HG03342 (cell line): ENCODE measurements at regions not wholly inside any gene's neighbourhood (a gene's known extent, or its start where the extent isn't known, plus 50 kb on each side); places are given as distances from the start of the nearest gene placed in this dataset.
"Not testable (repeated sequence)": the region's sequence is repeated elsewhere in the genome, so short reads cannot be mapped to it uniquely, and the experiment has no call there.

Experiments used
- ATAC-seq: cut with Tn5 transposase; IDR thresholded peaks from one replicate; pipeline ENCODE4 v1.9.1; 2021; ENCODE audit warnings: mild to moderate bottlenecking, moderate library complexity; ENCODE audit not compliant: unreplicated experiment

DNA sequence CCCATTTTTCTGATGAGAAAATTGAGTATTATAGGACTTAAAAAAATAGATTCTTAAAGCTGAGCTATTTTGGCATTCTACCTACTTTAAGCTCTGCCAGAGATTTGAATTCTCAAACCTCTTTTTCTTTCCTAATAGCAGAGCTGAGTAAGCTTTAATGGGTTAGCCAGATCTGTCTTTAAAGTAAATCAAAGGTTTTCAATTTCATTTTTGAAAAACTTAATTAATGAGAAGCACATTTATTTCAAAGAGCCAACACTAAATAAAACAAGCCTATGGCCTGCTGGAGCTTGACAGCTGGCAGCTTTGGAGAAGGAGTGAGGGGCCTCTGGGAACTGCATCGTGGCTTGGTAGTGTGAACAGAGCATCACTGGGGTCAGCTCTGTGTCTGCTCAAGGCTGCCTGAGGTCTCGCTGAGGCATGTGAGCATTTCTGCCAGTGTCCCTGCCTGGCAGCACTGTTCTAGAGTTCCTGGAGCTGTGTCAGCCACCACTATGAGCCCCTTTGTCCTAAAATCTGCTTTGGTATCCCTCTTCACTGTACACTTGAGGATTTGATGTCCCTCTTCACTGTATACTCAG lies 50.4 kb upstream of the PRSS23 start:
- ATAC-seq: no peak

DNA sequence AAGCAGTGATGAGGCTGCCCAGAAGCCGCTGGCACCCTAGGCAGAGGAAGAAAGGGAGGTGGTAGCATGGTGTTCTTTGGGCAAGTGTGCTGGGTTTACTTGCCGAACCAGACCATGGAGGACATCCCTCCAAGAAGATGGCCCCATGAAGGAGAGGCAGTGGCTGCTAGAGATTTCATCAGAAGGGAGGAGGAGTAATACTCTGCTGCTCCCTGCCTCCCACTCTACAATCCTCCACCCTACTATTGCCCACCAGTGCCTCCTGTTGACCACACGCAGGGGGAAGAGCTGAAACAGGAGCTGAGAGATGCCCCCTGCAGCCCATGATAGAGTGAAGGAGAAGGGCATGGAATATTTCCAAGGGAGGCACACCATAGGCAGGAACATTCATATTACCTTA lies 51.0 kb upstream of the PRSS23 start:
- no peak for ATAC-seq

DNA sequence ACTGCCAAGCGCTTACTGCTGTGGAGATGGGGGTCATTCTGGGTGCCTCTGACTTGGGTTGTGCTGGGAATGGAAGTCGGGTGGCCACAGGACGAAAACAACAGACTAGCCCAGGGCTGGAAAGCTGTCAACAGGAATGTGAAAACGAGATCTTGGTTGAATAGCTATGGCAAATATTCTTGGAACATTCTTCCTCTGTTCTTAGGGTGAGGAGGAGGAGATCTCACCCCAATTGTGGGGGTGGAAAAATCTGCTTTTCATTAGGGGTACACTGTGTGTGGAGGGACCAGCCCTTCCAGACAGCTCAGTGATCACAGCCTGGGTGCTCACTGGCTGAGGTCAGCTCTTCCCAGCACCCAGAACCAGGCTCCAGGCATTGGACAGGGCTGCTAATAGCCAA lies 52.0 kb upstream of the PRSS23 start:
- no peak for ATAC-seq

DNA sequence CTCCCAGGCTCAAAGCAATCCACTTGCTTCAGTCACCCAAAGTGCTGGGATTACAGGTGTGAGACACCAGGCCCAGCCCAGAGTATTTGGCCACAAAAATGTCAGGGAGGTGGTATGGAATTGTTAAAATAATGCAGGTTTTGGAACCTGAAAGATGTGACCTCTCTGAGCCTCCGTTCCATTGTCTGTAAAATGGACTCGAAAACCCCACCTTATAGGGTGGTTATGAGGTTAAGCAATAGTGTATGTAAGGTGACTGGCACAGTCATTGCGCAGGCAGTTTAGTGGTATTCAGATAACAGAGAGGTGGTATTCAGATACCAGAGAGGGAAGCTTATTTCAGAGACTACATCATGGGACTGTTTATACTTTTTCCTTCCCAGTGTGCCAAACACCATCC lies 52.5 kb upstream of the PRSS23 start:
- no peak for ATAC-seq

DNA sequence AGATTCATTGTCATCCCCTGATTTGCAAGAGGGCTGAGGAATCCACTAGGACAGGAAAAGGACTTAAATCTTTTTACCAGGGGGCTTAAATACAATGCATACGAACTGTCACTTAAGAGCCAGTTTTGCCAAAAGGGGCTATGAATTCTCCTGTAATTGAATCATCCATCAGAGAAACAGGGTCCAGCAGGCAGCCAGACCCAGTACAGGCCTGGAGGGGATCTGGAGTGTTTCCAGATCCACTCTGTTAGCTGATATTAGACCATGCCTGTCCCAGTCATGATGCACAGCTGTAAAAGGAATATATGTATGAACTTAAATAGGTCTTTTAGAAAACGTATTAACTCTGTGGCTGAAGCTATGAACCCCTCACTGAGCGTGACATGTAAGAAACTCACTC lies 53.8 kb upstream of the PRSS23 start:
- ATAC-seq: no peak

DNA sequence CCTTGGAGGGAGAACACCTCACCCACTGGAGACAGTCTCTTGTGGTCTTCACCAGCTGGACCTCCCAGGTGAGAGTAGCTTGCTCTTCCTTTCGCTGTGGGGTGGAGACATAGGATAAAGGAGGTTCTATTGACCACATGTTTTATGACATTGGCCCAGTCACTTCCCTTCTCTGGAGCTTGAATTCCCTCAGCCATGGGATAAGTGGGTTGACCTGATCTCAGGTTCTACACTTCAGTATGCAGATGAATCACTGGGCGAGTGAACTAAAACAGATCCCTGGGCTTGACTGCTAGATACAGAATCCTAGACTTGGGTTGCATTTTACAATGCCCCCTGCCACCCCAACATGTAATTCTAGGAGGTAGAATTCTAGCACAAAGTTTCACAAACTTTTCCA lies 54.8 kb upstream of the PRSS23 start:
- ATAC-seq: no peak

DNA sequence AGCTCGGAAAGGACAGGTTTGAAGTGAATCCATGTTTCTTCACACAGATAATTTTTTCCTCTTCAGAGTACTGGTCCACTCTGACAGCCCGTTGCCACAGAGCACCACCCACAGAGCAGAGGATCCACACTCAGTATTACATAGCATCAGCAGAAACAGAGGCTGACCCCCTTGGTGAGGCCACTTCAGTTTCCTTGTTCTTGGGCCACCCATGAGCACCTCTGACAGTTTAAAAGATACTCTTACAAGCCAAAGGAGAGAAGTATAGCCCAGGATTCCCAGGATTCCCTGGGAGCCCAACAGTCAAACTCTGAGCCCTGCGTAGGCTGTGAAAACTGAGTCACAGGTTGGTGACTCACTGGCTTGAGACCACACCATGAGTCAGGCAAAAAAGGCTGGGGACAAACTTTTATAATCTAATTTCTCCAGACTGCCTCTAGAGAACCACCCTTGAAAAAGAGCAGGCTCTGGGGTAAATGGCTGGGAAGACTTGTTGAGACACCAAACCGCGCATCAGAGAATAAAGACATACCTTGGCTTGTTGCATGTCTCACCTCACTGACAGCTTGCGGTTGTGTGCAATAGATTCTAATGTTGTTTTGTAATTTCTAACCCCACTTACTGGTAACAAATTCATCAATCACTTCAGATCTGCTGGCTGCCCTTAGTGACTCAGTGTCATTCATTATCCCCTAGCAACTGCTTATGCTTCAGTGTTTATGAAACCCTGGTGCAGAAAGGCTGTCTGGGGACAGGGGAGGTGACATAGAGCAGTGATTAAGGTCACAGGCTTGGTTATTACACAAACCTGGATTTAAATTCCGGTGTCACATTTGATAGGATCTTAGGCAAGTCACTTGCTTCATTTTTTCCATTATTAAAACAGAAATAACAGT lies 56.9 kb upstream of the PRSS23 start:
- peak; percentile 48 for ATAC-seq

DNA sequence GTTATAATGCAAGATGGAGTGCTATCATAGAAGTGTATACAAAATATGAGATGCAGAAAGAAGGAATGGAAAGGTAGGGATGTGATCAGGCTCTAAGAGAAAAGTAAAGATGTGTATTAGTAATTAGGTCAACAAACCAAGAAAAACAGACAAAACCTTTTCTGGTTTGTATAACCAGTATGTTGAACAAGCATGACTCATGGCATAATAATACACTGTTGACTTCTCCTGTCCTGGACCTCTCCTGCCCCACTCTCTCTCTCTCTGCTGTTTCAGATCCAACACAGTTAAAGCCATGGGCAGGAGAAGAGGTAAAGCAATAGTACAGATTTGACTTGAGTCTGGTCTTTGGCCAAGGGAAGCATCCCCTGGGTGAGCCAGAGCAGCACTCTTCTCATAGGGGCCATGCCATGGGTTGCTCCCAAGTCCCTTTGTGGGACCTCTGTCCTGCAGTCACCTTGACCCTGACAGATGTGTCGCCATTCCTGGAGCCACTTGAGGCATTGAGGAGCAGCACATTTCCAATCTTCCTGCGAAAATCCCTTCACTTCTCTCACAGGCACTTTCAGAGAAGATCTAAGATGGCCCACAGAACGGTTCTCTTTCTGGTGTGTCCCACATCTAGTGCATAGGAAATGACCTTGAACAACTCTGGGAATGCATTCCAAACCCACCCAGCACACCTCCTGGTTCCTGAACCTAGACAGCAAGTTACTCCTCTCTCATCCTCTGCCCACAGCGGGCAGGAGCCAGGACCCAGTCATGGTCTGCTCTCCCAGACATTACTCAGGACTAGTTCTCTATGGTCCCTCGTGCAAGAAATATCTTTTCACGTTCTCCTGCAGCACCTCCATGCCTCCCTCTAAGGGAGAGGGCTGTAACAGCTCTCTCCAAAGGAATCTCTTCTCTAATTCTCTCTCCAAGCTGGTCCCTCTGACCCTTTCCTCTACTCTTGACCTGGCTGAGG lies 58.2 kb upstream of the PRSS23 start:
- ATAC-seq: no peak

DNA sequence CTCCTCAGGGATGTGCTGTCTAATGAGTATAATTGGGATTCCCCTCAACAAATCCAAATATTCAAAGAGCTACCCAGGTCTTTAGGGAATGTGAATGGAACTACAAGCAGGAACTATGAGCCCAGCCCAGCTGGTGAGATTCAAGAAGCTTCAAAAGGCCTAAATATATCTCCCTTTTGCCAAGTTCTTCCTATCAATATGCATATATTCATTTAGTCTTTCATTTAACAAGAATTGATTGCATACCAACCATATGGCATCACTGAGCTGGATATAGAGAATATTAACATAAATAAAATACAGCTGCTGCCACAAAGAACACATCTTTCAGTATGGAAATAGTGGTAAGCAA lies 58.9 kb upstream of the PRSS23 start:
- no peak for ATAC-seq

DNA sequence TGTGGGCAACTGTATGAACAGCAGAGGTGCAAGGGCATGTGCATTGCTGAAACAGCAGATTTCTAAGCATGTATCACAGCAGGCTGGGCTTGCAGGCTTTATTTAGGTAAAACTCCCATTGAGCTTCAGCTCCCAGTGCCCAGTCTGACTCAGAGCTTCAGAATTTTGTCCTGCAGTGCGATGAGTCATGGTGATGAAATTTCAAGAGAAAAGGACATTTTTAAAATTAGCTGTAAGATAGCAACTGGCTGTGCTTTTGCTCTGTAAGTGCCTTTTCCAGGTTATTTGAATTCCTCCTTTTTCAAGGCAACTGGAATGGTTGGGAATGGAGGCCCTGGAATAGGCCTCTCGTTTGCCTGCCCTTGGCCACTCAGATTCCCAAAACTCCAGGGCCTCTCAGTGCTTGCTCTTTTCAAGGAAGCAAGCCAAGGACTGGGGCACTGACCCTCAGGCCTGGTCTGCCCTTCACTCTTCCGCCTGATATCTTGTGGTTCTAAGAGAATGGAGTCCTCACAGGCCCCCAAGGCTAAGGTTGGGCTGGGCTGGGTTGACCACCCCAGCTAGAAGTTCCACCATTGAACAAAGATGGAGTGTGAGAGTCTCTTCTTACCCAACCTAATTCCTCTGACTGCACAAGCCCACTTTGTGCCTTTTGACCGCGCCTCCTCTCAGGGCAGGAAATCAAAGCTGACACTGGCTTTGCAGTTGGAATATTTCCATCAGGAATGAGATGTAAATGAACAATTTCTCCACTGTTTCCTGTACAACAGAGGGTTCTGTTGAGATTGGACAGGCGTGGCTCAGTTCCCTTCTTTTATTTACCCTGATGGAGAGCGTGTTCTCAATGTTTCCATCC lies 59.5 kb upstream of the PRSS23 start:
- no peak for ATAC-seq

DNA sequence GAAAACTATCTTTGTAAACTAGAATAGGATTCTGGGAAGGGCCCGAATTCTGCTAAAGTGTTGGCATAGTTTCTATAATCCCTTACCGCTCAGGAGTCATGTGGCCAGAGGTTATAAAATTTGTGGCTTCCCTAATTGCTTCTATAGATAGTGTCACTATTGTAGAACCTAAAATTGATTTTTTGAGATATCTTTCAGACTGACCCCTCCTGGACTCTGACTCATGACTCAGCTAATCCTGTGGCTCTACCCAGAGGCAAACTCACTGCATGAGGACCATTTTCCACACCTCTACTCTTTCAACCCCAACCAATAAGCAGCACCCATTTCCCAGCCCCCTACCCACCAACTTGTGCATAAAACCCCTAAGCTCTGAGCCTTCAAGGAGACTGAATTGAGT lies 61.8 kb upstream of the PRSS23 start:
- no peak for ATAC-seq

DNA sequence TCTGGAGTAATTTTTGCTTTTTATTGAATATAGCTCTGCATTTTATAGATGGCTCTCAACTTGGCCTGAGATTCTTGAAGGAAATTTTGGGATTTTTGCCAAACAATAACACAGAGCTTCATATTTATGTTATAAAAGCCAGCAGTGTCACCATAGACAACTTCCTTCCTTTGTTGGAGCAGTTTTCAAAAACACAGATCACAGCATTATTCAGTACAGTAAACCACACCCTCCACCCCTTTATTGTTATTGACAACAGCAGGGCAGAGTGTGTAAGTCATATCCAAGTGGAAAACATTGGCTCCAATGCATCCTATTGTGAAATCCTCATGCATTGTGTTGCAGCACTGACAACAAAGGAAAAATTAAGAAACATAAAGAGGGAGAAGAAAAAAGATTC lies 62.6 kb upstream of the PRSS23 start:
- ATAC-seq: no peak

DNA sequence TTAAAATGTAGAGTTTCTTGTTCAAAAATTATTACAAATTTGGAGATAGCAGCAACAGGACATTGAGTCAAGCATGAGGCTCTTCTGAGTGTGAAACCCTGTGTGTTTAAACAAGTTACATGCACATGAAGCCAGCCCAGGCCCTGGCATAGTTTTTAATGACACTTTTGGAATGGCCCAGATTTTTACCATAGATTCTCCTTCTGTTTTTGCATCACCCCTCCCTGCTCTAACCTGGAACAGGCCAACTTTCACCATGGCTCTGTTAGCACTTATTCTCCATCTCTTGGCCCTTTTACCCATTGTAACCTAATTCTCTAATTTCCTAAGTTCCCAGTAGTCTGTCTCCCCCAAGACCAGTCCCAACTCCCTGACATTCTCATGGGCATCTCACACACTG lies 63.1 kb upstream of the PRSS23 start:
- ATAC-seq: no peak

DNA sequence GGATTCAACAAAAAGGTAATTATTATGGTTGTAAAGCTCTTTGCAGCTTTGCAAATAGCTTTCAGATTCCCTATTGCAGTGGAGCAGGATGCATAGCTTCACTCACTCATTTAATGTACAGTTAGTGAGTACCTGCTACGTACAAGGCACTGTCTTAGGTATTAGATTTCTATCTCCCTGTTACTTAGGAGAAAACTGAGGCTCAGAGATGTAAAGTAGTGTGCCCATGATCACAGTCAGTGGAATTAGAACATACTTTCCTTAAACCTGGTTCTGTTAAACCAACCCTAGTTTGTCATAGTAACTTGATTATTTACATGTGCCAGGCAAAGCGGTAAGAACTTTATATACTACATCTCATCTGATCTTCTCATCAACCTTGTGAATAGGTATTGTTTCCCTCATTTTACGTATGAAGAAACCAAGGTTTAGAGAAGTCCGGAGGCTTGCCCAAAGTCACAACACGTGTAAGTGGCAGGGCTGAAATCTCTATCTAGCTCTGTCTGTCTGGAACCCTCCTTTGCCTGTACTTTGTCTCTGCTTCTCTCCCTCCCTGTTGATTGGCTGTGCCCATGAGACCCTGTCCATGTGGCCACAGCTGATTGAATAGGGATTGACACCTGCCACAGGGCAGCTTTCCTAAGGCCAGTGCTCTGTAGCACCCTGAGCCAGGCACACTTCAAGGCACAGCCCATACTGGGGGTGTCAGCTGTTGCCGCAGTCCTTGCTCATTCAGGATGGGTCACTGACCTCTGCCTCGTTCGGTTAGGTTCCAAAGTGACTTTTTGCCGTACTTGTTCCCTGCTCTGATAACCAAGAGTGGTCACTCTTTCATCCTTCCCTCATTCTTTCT lies 63.8 kb upstream of the PRSS23 start:
- no peak for ATAC-seq

DNA sequence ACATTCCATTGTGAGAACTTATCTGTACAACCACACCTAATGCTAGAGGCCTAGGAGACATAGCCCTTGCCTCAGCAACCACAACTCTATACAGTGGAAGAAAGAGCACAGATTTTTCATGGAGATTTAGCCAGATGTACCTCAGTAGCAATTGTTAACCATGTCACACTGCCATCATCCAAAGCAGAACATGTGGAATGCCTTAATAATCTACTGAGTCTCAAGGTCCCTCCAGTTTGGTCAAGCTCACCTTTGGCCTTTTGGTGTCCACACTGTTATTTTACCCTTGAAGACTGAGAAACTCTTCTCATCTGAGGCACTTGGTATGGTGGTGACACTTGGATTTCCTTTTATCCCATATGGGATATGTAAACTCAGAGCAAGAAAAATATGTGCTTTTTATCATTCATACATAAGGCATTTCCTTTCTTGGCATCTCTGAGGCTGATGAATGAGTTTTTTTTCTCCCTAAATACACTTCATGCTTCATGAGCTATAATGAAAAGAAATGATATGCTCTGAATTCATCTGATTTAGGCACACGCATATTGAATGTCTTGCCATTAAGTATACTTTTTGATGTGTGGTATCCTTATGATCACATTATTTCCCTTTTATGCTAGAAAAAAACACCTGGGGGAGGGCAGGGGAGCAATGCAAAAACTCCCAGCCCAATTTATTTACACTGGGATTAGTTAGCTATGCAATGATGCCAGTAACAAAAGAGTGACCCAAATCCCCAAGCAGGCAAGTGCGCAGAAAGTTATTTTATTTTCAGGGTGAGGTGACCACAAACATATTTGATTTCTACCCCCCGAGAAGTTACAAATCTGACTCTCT lies 63.3 kb upstream of the ME3 start:
- no peak for ATAC-seq

DNA sequence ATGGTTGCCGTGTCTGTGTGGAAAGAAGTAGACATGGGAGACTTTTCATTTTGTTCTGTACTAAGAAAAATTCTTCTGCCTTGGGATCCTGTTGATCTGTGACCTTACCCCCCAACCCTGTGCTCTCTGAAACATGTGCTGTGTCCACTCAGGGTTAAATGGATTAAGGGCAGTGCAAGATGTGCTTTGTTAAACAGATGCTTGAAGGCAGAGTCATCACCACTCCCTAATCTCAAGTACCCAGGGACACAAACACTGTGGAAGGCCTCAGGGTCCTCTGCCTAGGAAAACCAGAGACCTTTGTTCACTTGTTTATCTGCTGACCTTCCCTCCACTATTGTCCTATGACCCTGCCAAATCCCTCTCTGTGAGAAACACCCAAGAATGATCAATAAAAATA lies 60.3 kb upstream of the ME3 start:
- ATAC-seq: not testable (repeated sequence)

DNA sequence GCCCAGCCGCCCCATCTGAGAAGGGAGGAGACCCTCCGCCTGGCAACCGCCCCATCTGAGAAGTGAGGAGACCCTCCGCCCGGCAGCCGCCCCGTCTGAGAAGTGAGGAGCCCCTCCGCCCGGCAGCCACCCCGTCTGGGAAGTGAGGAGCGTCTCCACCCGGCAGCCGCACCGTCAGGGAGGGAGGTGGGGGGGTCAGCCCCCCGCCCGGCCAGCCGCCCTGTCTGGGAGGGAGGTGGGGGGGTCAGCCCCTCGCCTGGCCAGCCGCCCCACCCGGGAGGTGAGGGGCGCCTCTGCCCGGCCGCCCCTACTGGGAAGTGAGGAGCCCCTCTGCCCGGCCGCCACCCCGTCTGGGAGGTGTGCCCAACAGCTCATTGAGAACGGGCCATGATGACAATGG lies 59.9 kb upstream of the ME3 start:
- ATAC-seq: not testable (repeated sequence)

DNA sequence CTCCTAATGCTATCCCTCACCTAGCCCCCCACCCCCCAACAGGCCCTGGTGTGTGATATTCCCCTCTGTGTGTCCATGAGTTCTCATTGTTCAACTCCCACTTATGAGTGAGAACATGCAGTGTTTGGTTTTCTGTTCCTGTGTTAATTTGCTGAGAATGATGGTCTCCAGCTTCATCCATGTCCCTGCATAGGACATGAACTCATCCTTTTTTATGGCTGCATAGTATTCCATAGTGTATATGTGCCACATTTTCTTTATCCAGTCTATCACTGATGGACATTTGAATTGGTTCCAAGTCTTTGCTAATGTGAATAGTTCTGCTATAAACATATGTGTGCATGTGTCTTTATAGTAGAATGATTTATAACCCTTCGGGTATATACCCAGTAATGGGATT lies 57.2 kb upstream of the ME3 start:
- ATAC-seq: not testable (repeated sequence)

DNA sequence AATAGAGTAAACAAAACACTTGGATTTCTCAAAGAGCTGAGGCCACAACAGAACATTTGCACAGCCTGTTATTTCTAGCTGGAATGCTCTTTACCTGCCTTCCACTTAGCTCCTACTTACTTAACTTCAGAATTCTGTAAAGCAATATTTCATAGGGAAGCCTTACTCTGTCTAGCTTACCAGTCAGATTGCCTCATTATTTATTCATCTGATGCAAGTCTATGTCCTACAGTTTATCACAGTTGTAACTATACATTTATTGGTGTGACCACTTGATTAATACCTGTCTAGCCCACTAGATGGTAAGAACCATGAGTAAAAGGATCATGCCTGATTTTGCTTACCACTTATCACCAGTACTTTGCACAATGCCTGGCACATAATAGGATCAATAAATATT lies 56.1 kb upstream of the ME3 start:
- ATAC-seq: no peak
